ENCODE measurements at regions not wholly inside any gene's neighbourhood (a gene's known extent, or its start where the extent isn't known, plus 50 kb on each side); places are given as distances from the start of the nearest gene placed in this dataset.
"Not testable (repeated sequence)": the region's sequence is repeated elsewhere in the genome, so short reads cannot be mapped to it uniquely, and the experiment has no call there.

DNA sequence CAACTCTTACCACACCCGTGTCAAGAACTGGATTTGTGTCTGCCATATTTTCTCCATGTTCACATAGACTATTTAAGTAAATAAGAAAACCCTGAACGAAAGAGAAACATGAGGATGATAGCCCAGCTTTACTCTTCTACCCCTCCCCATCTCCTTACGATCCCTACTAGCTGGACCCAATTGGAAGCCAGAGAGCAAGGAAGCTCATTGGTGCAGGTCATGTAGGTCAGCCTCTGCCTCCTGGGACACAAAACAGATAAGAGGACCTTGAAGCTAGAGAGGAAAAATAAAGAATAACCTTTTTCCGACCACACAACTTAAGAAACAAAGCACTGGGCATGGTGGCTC lies 124.6 kb upstream of the ATF7IP start:
- Histone ChIP-seq H3K4me3 (no peak overlapping the region), H3K27ac (no peak overlapping the region), H3K36me3 (no peaks in the 10 kb centered on the region), H3K4me1 (peaks cover 0 to 15% of the 10 kb centered on the region in 2 donors), H3K9me3 (peaks cover 0 to 28% of the 10 kb centered on the region in 2 donors), H3K27me3 (no peaks in the 10 kb centered on the region)
- TF ChIP-seq, protein P1, sequence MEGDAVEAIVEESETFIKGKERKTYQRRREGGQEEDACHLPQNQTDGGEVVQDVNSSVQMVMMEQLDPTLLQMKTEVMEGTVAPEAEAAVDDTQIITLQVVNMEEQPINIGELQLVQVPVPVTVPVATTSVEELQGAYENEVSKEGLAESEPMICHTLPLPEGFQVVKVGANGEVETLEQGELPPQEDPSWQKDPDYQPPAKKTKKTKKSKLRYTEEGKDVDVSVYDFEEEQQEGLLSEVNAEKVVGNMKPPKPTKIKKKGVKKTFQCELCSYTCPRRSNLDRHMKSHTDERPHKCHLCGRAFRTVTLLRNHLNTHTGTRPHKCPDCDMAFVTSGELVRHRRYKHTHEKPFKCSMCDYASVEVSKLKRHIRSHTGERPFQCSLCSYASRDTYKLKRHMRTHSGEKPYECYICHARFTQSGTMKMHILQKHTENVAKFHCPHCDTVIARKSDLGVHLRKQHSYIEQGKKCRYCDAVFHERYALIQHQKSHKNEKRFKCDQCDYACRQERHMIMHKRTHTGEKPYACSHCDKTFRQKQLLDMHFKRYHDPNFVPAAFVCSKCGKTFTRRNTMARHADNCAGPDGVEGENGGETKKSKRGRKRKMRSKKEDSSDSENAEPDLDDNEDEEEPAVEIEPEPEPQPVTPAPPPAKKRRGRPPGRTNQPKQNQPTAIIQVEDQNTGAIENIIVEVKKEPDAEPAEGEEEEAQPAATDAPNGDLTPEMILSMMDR (IDR thresholded peaks at IDR 0.05), result no peak
- DNase-seq (no peak), ATAC-seq (no peak)
- intact Hi-C loops (cut with DNase I), result no loop called here

DNA sequence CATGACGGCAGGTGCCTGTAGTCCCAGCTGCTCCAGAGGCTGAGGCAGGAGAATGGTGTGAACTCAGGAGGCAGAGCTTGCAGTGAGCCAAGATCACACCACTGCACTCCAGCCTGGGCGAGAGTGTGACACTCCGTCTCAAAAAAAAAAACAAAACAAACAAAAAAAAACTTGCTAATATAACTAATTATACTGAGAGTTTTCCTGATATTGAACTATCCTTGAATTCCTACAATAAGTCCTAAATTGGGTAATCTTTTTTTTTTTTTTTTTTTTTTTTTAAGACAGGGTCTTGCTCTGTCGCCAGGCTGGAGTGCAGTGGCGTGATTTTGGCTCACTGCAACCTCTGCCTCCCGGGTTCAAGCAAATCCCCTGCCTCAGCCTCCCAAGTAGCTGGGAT lies 122.7 kb upstream of the ATF7IP start:
- H3K4me3 ChIP-seq; intact Hi-C loops (cut with DNase I); DNase-seq; ATAC-seq; H3K27me3 ChIP-seq; H3K27ac ChIP-seq; H3K36me3 ChIP-seq: not testable (repeated sequence)
- Histone ChIP-seq H3K9me3 (peaks cover 0 to 28% of the 10 kb centered on the region in 2 donors), H3K4me1 (peaks cover 0 to 15% of the 10 kb centered on the region in 2 donors)

GRCh38 chr12:14243941-14244340 lies 121.5 kb upstream of the ATF7IP start:
- intact Hi-C loops (cut with DNase I), result no loop called here
- H3K4me1 ChIP-seq, result peaks cover 0 to 14% of the 10 kb centered on the region in 2 donors
- TF ChIP-seq, protein P1 (IDR thresholded peaks at IDR 0.05), result no peak
- ATAC-seq (no peak), DNase-seq (no peak)
- no peaks in the 10 kb centered on the region for H3K36me3 ChIP-seq
- no peak overlapping the region for H3K27ac ChIP-seq
- no peaks in the 10 kb centered on the region for H3K27me3 ChIP-seq
- no peak overlapping the region for H3K4me3 ChIP-seq
- peaks cover 0 to 28% of the 10 kb centered on the region in 2 donors for H3K9me3 ChIP-seq

GRCh38 chr12:14244876-14245669 lies 120.4 kb upstream of the ATF7IP start:
- H3K27me3 ChIP-seq, result no peaks in the 10 kb centered on the region

GRCh38 chr12:14247166-14247565 lies 118.3 kb upstream of the ATF7IP start:
- H3K9me3 ChIP-seq, result peaks cover 0 to 23% of the 10 kb centered on the region in 2 donors
- H3K36me3 ChIP-seq, result no peaks in the 10 kb centered on the region
- H3K4me3 ChIP-seq, result no peak overlapping the region
- H3K4me1 ChIP-seq, result no peaks in the 10 kb centered on the region
- DNase-seq (no peak), ATAC-seq (no peak)
- intact Hi-C loops (cut with DNase I), result no loop called here
- TF ChIP-seq, protein P1 (IDR thresholded peaks at IDR 0.05), result no peak
- H3K27me3 ChIP-seq, result no peaks in the 10 kb centered on the region
- no peak overlapping the region for H3K27ac ChIP-seq

More at GRCh38 chr12:14244876-14245669, 120.4 kb upstream of the ATF7IP start:
- Histone ChIP-seq H3K36me3 (no peaks in the 10 kb centered on the region), H3K4me1 (peaks cover 0 to 7% of the 10 kb centered on the region in 2 donors), H3K9me3 (peaks cover 0 to 28% of the 10 kb centered on the region in 2 donors), H3K4me3 (no peak overlapping the region), H3K27ac (no peak overlapping the region)
- TF ChIP-seq, protein P1 (IDR thresholded peaks at IDR 0.05), result no peak
- intact Hi-C loops (cut with DNase I), result no loop called here
- ATAC-seq (no peak), DNase-seq (no peak)

All from left lung (tissue), 4 donors.